GM19239 (cell line): ENCODE measurements at regions not wholly inside any gene's neighbourhood (a gene's known extent, or its start where the extent isn't known, plus 50 kb on each side); places are given as distances from the start of the nearest gene placed in this dataset.
"Not testable (repeated sequence)": the region's sequence is repeated elsewhere in the genome, so short reads cannot be mapped to it uniquely, and the experiment has no call there.

ENCODE experiments used
- DNase-seq: peaks from one replicate; pipeline ENCODE4 v3.0.0; 2011; ENCODE audit warnings: low spot score; ENCODE audit not compliant: insufficient read length
- FAIRE-seq: peaks from 2 replicates; lab custom pipeline; 2011; peaks lifted over from hg19 to GRCh38; lab: Jason Lieb, UNC

- FAIRE-seq (no peak), DNase-seq (no peak)
Observed at GRCh38 chr17:6274310-6274709, 160.6 kb downstream of the AIPL1 start.

GRCh38 chr17:6269478-6269877 is 165.4 kb downstream of the AIPL1 start:
- peak; percentile 25 for DNase-seq
- FAIRE-seq = no peak

GRCh38 chr17:6261466-6261865 is 173.5 kb downstream of the AIPL1 start:
- no peak for DNase-seq
- FAIRE-seq = no peak

- FAIRE-seq (no peak), DNase-seq (no peak)
Observed at GRCh38 chr17:6259899-6260298, 175.0 kb downstream of the AIPL1 start.

GRCh38 chr17:6257336-6257735 is 177.6 kb downstream of the AIPL1 start:
- no peak for DNase-seq
- FAIRE-seq = no peak

GRCh38 chr17:6255322-6255721 is 179.6 kb downstream of the AIPL1 start:
- DNase-seq (no peak), FAIRE-seq (no peak)

GRCh38 chr17:6254036-6254435 is 180.9 kb downstream of the AIPL1 start:
- DNase-seq (no peak), FAIRE-seq (no peak)

- not testable (repeated sequence) for DNase-seq
Observed at GRCh38 chr17:6251640-6252039, 181.5 kb downstream of the WSCD1 start.

GRCh38 chr17:6249732-6250131 is 179.6 kb downstream of the WSCD1 start:
- no peak for DNase-seq
- no peak for FAIRE-seq

More at GRCh38 chr17:6251640-6252039, 181.5 kb downstream of the WSCD1 start:
- FAIRE-seq = not testable (repeated sequence)

GRCh38 chr17:6248061-6248460 is 177.9 kb downstream of the WSCD1 start:
- FAIRE-seq = no peak

GRCh38 chr17:6245301-6246177 is 175.4 kb downstream of the WSCD1 start:
- FAIRE-seq = no peak
- no peak for DNase-seq

More at GRCh38 chr17:6248061-6248460, 177.9 kb downstream of the WSCD1 start:
- DNase-seq = no peak

- FAIRE-seq = no peak
Observed at GRCh38 chr17:6244796-6245195, 174.6 kb downstream of the WSCD1 start.

GRCh38 chr17:6244253-6244652 is 174.1 kb downstream of the WSCD1 start:
- DNase-seq (no peak), FAIRE-seq (no peak)

More at GRCh38 chr17:6244796-6245195, 174.6 kb downstream of the WSCD1 start:
- no peak for DNase-seq

GRCh38 chr17:6243186-6243585 is 173.0 kb downstream of the WSCD1 start:
- DNase-seq = no peak
- FAIRE-seq = no peak

- DNase-seq (no peak), FAIRE-seq (no peak)
Observed at GRCh38 chr17:6241996-6242395, 171.8 kb downstream of the WSCD1 start.

- DNase-seq = no peak
- no peak for FAIRE-seq
Observed at GRCh38 chr17:6241381-6241780, 171.2 kb downstream of the WSCD1 start.

GRCh38 chr17:6240601-6241000 is 170.4 kb downstream of the WSCD1 start:
- no peak for FAIRE-seq
- no peak for DNase-seq

- FAIRE-seq (no peak), DNase-seq (no peak)
Observed at GRCh38 chr17:6240001-6240400, 169.8 kb downstream of the WSCD1 start.

GRCh38 chr17:6239241-6239798 is 169.1 kb downstream of the WSCD1 start:
- no peak for DNase-seq
- no peak for FAIRE-seq

GRCh38 chr17:6233856-6234255 is 163.7 kb downstream of the WSCD1 start:
- no peak for DNase-seq
- FAIRE-seq = no peak

- no peak for FAIRE-seq
- DNase-seq = no peak
Observed at GRCh38 chr17:6233339-6233738, 163.2 kb downstream of the WSCD1 start.

GRCh38 chr17:6232732-6233101 is 162.5 kb downstream of the WSCD1 start:
- FAIRE-seq (no peak), DNase-seq (no peak)
